Common myeloid progenitor, CD34-positive (primary cell): ENCODE measurements at regions not wholly inside any gene's neighbourhood (a gene's known extent, or its start where the extent isn't known, plus 50 kb on each side); places are given as distances from the start of the nearest gene placed in this dataset.
"Not testable (repeated sequence)": the region's sequence is repeated elsewhere in the genome, so short reads cannot be mapped to it uniquely, and the experiment has no call there.

Source experiments
- CTCF ChIA-PET: fragments of 350-600 bp; sonication (Branson Sonifier 250); formaldehyde crosslinking; loops from one replicate; lab custom pipeline; 2021; ENCODE audit warnings: antibody characterized with exemption; lab: Charles Lee
- POLR2A ChIA-PET: fragments of 350-600 bp; sonication (Branson Sonifier 250); formaldehyde crosslinking; loops from one replicate; lab custom pipeline; 2021; ENCODE audit warnings: antibody characterized with exemption; lab: Charles Lee
- DNase-seq, 3 donors: peaks; one replicate each; pipeline versions ENCODE4 v3.0.0 to v3.0.0-alpha.2; 2013
- H3K27ac ChIP-seq, 2 experiments: 1 replicate in 1 of 2; 2 replicates in 1 of 2; pipeline ENCODE4 v1.7.0; 2013; ENCODE audit warnings: inconsistent platforms in 2 of 2, low read length in 2 of 2, mild to moderate bottlenecking in 2 of 2, low read depth in 1 of 2, moderate library complexity in 1 of 2; ENCODE audit not compliant: severe bottlenecking in 2 of 2, insufficient read depth in 1 of 2, poor library complexity in 1 of 2
- H3K27me3 ChIP-seq, 5 experiments: replicated peaks in 2 of 5; 1 replicate in 3 of 5; 2 replicates in 2 of 5; pipeline versions ENCODE4 v1.6.1 to v1.7.0; 2013; ENCODE audit warnings: low read length in 4 of 5, mild to moderate bottlenecking in 2 of 5, moderate library complexity in 2 of 5, inconsistent platforms in 1 of 5; ENCODE audit not compliant: insufficient read depth in 5 of 5, control insufficient read depth in 4 of 5
- H3K36me3 ChIP-seq, 4 experiments: 1 replicate in 2 of 4; 2 replicates in 2 of 4; pipeline versions ENCODE4 v1.6.1 to v1.7.0; 2013; ENCODE audit warnings: low read length in 3 of 4, control low read depth in 1 of 4, mild to moderate bottlenecking in 1 of 4; ENCODE audit not compliant: control insufficient read depth in 4 of 4, insufficient read depth in 4 of 4
- H3K4me1 ChIP-seq, 4 experiments: 1 replicate in 3 of 4; 2 replicates in 1 of 4; pipeline versions ENCODE4 v1.6.1 to v1.7.1; 2013; ENCODE audit warnings: low read length in 3 of 4, mild to moderate bottlenecking in 3 of 4, control low read depth in 1 of 4, inconsistent platforms in 1 of 4, moderate library complexity in 1 of 4; ENCODE audit not compliant: control insufficient read depth in 4 of 4, insufficient read depth in 4 of 4; ENCODE audit errors: control extremely low read depth in 1 of 4
- H3K4me3 ChIP-seq, 7 experiments: 1 replicate in 4 of 7; 2 replicates in 3 of 7; pipeline versions ENCODE4 v1.5.1 to v1.7.0; 2013; ENCODE audit warnings: mild to moderate bottlenecking in 7 of 7, low read length in 6 of 7, moderate library complexity in 6 of 7, inconsistent platforms in 2 of 7, low read depth in 2 of 7, control low read depth in 1 of 7; ENCODE audit not compliant: insufficient read depth in 4 of 7, control insufficient read depth in 1 of 7; ENCODE audit errors: extremely low read depth in 1 of 7
- H3K9me3 ChIP-seq, 5 experiments: 1 replicate in 4 of 5; 2 replicates in 1 of 5; pipeline versions ENCODE4 v1.6.1 to v1.7.1; 2013; ENCODE audit warnings: low read length in 4 of 5, mild to moderate bottlenecking in 2 of 5, inconsistent platforms in 1 of 5, low read depth in 1 of 5, moderate library complexity in 1 of 5; ENCODE audit not compliant: control insufficient read depth in 4 of 5, insufficient read depth in 2 of 5; ENCODE audit errors: control extremely low read depth in 1 of 5
- WGBS: methylation state at CpG from one replicate; pipeline ENCODE4 v1.1.5; 2013; ENCODE audit not compliant: insufficient coverage; 5-methylcytosine and 5-hydroxymethylcytosine counted together

DNA sequence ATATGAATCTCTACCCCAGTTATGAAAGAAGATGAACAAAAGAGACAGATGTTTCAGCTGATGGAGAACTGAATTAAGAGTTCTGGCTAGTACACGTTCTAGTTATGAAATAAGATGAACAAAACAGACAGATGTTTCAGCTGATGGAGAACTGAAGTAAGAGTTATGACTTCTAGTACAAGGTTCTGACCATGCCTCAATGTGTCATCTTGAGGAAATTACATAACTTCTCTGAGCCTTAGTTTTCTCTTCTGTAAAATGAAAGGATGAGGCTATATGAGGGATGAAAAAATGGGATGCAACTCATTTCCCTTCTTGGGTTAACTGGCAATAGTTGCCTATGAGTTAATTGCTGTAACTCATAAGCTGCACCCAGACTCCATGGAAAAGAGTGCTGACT is 92.9 kb upstream of the WDR75 start:
- WGBS = 50% methylated on average over 1 of the region's 1 CpG
- CTCF ChIA-PET = interaction anchor here (0.9 to 1.6 kb wide), 3 partner anchors 62 to 824 kb away, joined by 4 to 5 read pairs (median 4); no protein-coding TSS in a partner anchor

DNA sequence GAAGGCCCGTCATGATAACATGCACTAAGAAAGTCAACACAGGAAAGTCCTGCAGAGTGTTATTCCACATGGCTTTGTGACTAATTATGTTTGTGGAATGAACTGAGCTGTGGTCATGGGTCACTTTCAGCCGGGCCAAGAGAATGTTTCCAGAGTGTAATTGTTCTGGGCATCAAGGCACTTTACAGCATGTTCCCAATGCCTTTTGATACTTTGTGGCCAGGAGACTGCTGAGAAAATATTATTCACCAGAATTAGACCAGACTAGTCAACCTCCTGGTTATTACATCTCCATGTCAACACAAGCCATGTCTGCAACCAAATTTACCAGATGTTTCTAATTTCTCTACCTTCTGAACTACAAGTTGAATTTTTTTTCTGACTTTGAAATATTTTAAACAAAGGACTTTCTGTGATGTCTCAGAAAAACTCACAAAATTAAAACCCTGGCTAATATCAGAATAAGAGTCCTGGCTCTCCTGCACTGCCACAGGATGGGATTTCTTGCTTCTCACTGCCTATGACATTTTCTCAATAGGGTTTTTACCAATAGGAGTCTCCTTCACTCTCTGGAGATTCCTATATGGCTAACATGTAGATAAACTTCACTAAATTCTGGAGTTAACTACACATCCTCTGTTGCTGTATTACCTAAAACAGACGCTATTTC is 90.6 kb upstream of the WDR75 start:
- CTCF ChIA-PET = no interaction called here

More for the DNA sequence above, 92.9 kb upstream of the WDR75 start:
- POLR2A ChIA-PET = no interaction called here
- Histone ChIP-seq H3K9me3 (no peaks in the 10 kb centered on the region), H3K27me3 (no peaks in the 10 kb centered on the region), H3K4me1 (peaks cover 0 to 11% (median 6%) of the 10 kb centered on the region in 4 experiments), H3K4me3 (no peak overlapping the region), H3K27ac (no peak overlapping the region), H3K36me3 (no peaks in the 10 kb centered on the region)
- peak in 1 of 3 donors; percentile 8 for DNase-seq

DNA sequence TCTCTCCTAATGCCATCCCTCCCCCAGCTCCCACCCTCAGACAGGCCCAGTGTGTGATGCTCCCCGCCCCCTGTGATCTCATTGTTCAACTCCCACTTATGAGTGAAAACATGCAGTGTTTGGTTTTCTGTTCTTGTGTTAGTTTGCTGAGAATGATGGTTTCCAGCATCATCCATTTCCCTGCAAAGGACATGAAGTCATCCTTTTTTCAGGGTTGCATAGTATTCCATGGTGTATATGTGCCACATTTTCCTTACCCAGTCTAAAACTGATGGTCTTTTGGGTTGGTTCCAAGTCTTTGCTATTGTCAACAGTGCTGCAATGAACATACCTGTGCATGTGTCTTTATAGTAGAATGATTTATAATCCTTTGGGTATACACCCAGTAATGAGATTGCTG is 89.3 kb upstream of the WDR75 start:
- H3K4me3 ChIP-seq, CTCF ChIA-PET, H3K27ac ChIP-seq, POLR2A ChIA-PET, H3K4me1 ChIP-seq, DNase-seq, H3K27me3 ChIP-seq, H3K9me3 ChIP-seq, H3K36me3 ChIP-seq: not testable (repeated sequence)
- no CpG with 5 or more reads among the region's 1 CpG for WGBS

More for the DNA sequence above, 90.6 kb upstream of the WDR75 start:
- Histone ChIP-seq H3K4me1 (peaks cover 0 to 11% (median 6%) of the 10 kb centered on the region in 4 experiments), H3K4me3 (no peak overlapping the region), H3K27ac (no peak overlapping the region), H3K9me3 (no peaks in the 10 kb centered on the region), H3K36me3 (no peaks in the 10 kb centered on the region), H3K27me3 (no peaks in the 10 kb centered on the region)
- POLR2A ChIA-PET = no interaction called here
- 0% methylated on average over 1 of the region's 3 CpGs for WGBS
- no peak for DNase-seq

DNA sequence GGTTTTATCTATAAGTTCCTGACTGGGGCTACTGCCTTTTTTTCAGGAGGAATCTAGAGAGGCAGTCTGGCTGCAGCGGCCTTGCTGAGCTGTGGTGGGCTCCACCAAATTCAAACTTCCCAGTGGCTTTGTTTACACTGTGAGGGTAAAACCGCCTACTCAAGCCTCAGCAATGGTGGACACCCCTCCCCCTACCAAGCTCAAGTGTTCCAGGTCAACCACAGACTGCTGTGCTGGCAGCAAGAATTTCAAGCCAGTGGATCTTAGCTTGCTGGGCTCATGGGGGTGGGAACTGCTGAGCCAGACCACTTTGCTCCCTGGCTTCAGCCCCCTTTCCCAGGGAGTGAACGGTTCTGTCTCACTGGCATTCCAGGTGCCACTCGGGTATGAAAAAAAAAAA is 83.9 kb upstream of the WDR75 start:
- H3K9me3 ChIP-seq, H3K4me3 ChIP-seq, H3K4me1 ChIP-seq, POLR2A ChIA-PET, H3K27me3 ChIP-seq, H3K27ac ChIP-seq, H3K36me3 ChIP-seq, CTCF ChIA-PET, DNase-seq: not testable (repeated sequence)
- WGBS = 100% methylated on average over 2 of the region's 4 CpGs

- 100% methylated on average over 1 of the region's 1 CpG for WGBS
- CTCF ChIA-PET = no interaction called here
- peaks cover 0 to 2% (median 0%) of the 10 kb centered on the region in 5 experiments for H3K9me3 ChIP-seq
- H3K27ac ChIP-seq = no peak overlapping the region
- no peaks in the 10 kb centered on the region for H3K27me3 ChIP-seq
- no peak for DNase-seq
- no peak overlapping the region for H3K4me3 ChIP-seq
- POLR2A ChIA-PET = no interaction called here
- H3K4me1 ChIP-seq = peaks cover 0 to 6% (median 0%) of the 10 kb centered on the region in 4 experiments
- no peaks in the 10 kb centered on the region for H3K36me3 ChIP-seq
Observed at GRCh38 chr2:189360861-189361260, 80.4 kb upstream of the WDR75 start.

DNA sequence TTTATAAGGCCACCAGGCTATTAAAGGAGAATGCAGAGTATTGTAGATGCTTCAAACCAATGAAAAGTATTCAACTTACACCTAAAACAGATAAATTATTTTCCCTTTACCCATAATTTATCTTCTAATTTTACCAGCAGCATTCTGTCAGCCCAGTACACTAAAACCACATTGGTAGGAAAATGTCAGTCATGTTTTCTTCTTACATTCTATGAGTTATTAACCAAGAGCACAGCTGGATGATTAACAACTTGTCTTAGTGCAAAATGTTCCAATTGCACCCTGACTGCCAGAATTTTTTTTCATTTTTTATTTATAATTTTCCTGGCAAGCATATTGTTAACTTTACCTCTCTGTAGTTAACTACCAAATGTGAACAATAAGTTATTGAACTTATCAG is 79.0 kb upstream of the WDR75 start:
- peaks cover 0 to 6% (median 0%) of the 10 kb centered on the region in 4 experiments for H3K4me1 ChIP-seq
- CTCF ChIA-PET = interaction anchor here (1.3 kb wide), 1 partner anchor 50 kb away, joined by 4 read pairs; no protein-coding TSS in a partner anchor

DNA sequence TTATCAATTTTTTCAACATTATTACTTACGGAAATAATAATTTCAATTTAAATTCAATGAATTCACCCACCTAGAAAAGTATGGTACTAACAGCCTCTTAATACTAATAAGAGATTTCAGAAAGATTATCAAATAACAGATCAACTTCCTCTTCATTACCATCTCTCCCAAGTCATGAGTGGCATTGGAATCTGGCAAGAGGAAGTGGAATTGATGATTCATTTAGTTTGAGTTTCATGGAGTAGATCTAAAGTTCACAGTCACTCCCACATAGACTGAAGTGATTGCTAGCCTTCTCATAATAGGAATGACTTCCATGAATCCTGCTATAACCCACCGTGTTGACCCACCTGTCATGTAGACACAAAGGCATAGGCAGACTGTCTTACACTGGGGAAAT is 77.7 kb upstream of the WDR75 start:
- H3K4me1 ChIP-seq = peaks cover 0 to 6% (median 0%) of the 10 kb centered on the region in 4 experiments
- CTCF ChIA-PET = no interaction called here
- H3K27me3 ChIP-seq = no peaks in the 10 kb centered on the region
- POLR2A ChIA-PET = no interaction called here
- WGBS = 83% methylated on average over 1 of the region's 2 CpGs
- no peak overlapping the region for H3K4me3 ChIP-seq
- no peak overlapping the region for H3K27ac ChIP-seq
- peak in 2 of 3 donors; percentile 11 to 32 for DNase-seq
- no peaks in the 10 kb centered on the region for H3K36me3 ChIP-seq
- no peaks in the 10 kb centered on the region for H3K9me3 ChIP-seq

More for the DNA sequence above, 79.0 kb upstream of the WDR75 start:
- H3K27me3 ChIP-seq = no peaks in the 10 kb centered on the region
- POLR2A ChIA-PET = no interaction called here
- peak in 2 of 3 donors; percentile 8 to 39 for DNase-seq
- H3K36me3 ChIP-seq = no peaks in the 10 kb centered on the region
- no peak overlapping the region for H3K27ac ChIP-seq
- H3K9me3 ChIP-seq = peaks cover 0 to 2% (median 0%) of the 10 kb centered on the region in 5 experiments
- no peak overlapping the region for H3K4me3 ChIP-seq
